IMR-90 (cell line): ENCODE measurements at regions not wholly inside any gene's neighbourhood (a gene's known extent, or its start where the extent isn't known, plus 50 kb on each side); places are given as distances from the start of the nearest gene placed in this dataset.

ENCODE experiments used
- ATAC-seq: fragments of 200-7000 bp; cut with Tn5 transposase; 2 replicates; pipeline ENCODE4 v1.9.1; 2020; ENCODE audit warnings: low read depth, mild to moderate bottlenecking, moderate library complexity
- BruUV-seq: library from RNA; stranded (reverse); fragments of 400-500 nt; replicated peaks from 2 replicates; lab custom pipeline; 2021; lab: Mats Ljungman, UMichigan
- CTCF ChIA-PET: fragments of 300-600 bp; formaldehyde crosslinking; extraction: SDS; loops from one replicate; lab custom pipeline; 2021; ENCODE audit warnings: antibody characterized with exemption; lab: Yijun Ruan, JAX
- POLR2A ChIA-PET: fragments of 300-600 bp; sonication (Branson Sonifier 250); formaldehyde crosslinking; loops from one replicate; lab custom pipeline; 2022; ENCODE audit warnings: antibody characterized with exemption; ENCODE audit not compliant: unreplicated experiment; lab: Charles Lee
- DNase-seq: peaks from one replicate; pipeline ENCODE4 v3.0.0; 2013
- H2AFZ ChIP-seq: replicated peaks from 2 replicates; pipeline ENCODE3; 2013; ENCODE audit warnings: low read length, mild to moderate bottlenecking; ENCODE audit not compliant: poor library complexity
- H2AK5ac ChIP-seq: 2 replicates; pipeline ENCODE4 v1.6.1; 2013; ENCODE audit warnings: low read depth, low read length, inconsistent platforms
- H2AK9ac ChIP-seq: replicated peaks from 2 replicates; pipeline ENCODE3; 2013; ENCODE audit warnings: mild to moderate bottlenecking, low read depth, low read length, moderate library complexity; ENCODE audit not compliant: poor library complexity
- H2BK120ac ChIP-seq: 2 replicates; pipeline ENCODE4 v1.6.1; 2013; ENCODE audit warnings: low read depth, low read length, inconsistent platforms
- H2BK15ac ChIP-seq: 3 replicates; pipeline ENCODE4 v1.6.1; 2013; ENCODE audit warnings: low read depth, low read length, inconsistent platforms
- H2BK20ac ChIP-seq: 2 replicates; pipeline ENCODE4 v1.6.1; 2013; ENCODE audit warnings: low read depth, mild to moderate bottlenecking, inconsistent platforms, low read length, moderate library complexity
- H2BK5ac ChIP-seq: 2 replicates; pipeline ENCODE4 v1.6.1; 2013; ENCODE audit warnings: mild to moderate bottlenecking, low read depth, low read length, inconsistent platforms; ENCODE audit not compliant: poor library complexity, severe bottlenecking
- H3K14ac ChIP-seq: replicated peaks from 2 replicates; pipeline ENCODE4 v1.6.1; 2013; ENCODE audit warnings: low read depth, low read length, inconsistent platforms
- H3K18ac ChIP-seq: 2 replicates; pipeline ENCODE4 v1.6.1; 2013; ENCODE audit warnings: low read depth, low read length, control low read depth
- H3K23ac ChIP-seq: 2 replicates; pipeline ENCODE4 v1.6.1; 2013; ENCODE audit warnings: low read depth, low read length, inconsistent platforms
- H3K27ac ChIP-seq: 2 replicates; pipeline ENCODE4 v1.5.1; 2013; ENCODE audit warnings: mild to moderate bottlenecking, control low read depth, low read length; ENCODE audit not compliant: insufficient read depth
- H3K27me3 ChIP-seq: 2 replicates; pipeline ENCODE4 v1.6.1; 2013; ENCODE audit warnings: low read length; ENCODE audit not compliant: control insufficient read depth, insufficient read depth
- H3K36me3 ChIP-seq: 2 replicates; pipeline ENCODE4 v1.6.1; 2013; ENCODE audit warnings: low read length, mixed read lengths; ENCODE audit not compliant: control insufficient read depth, insufficient read depth
- H3K4ac ChIP-seq: 2 replicates; pipeline ENCODE4 v1.6.1; 2013; ENCODE audit warnings: low read depth, low read length, inconsistent platforms
- H3K4me1 ChIP-seq: 2 replicates; pipeline ENCODE4 v1.6.1; 2013; ENCODE audit warnings: low read length, mixed read lengths; ENCODE audit not compliant: control insufficient read depth, insufficient read depth
- H3K4me2 ChIP-seq: 2 replicates; pipeline ENCODE4 v1.6.1; 2013; ENCODE audit warnings: low read depth, mild to moderate bottlenecking, control low read depth, low read length, moderate library complexity
- H3K4me3 ChIP-seq: 2 replicates; pipeline ENCODE4 v1.5.1; 2013; ENCODE audit warnings: low read depth, mild to moderate bottlenecking, control low read depth, low read length, moderate library complexity; ENCODE audit not compliant: insufficient read depth
- H3K56ac ChIP-seq: 2 replicates; pipeline ENCODE4 v1.6.1; 2013; ENCODE audit warnings: low read length, inconsistent platforms; ENCODE audit not compliant: insufficient read depth; ENCODE audit errors: extremely low read depth
- H3K79me1 ChIP-seq, 2 experiments: 2 replicates each; pipeline ENCODE4 v1.6.1; 2013; ENCODE audit warnings: low read length in 2 of 2, inconsistent platforms in 1 of 2, low read depth in 1 of 2
- H3K9ac ChIP-seq: 2 replicates; pipeline ENCODE4 v1.6.1; 2013; ENCODE audit warnings: low read depth, low read length, control low read depth
- H3K9me1 ChIP-seq: 2 replicates; pipeline ENCODE4 v1.6.1; 2013; ENCODE audit warnings: low read length, inconsistent platforms; ENCODE audit not compliant: insufficient read depth
- H3K9me3 ChIP-seq: 2 replicates; pipeline ENCODE4 v1.6.1; 2013; ENCODE audit warnings: low read length; ENCODE audit not compliant: control insufficient read depth, insufficient read depth
- H4K20me1 ChIP-seq: 2 replicates; pipeline ENCODE4 v1.6.1; 2013; ENCODE audit warnings: low read length, inconsistent platforms; ENCODE audit not compliant: insufficient read depth
- H4K5ac ChIP-seq: 2 replicates; pipeline ENCODE4 v1.6.1; 2013; ENCODE audit warnings: mild to moderate bottlenecking, low read depth, low read length, control low read depth
- H4K8ac ChIP-seq, 2 experiments: 2 replicates each; pipeline ENCODE4 v1.6.1; 2013; ENCODE audit warnings: low read depth in 2 of 2, low read length in 2 of 2, control low read depth in 1 of 2, inconsistent platforms in 1 of 2
- H4K91ac ChIP-seq: 2 replicates; pipeline ENCODE4 v1.6.1; 2013; ENCODE audit warnings: low read depth, low read length, inconsistent platforms; ENCODE audit not compliant: insufficient read depth
- BHLHE40 ChIP-seq: fragments of 150-350 bp; IDR thresholded peaks from 2 replicates; pipeline ENCODE4 v1.6.1; 2016; ENCODE audit warnings: mild to moderate bottlenecking, low read depth, low read length
- CEBPB ChIP-seq: IDR thresholded peaks from 2 replicates; pipeline ENCODE4 v1.6.1; 2012; ENCODE audit warnings: low read depth, low read length, improper control_type of control experiment
- CHD1 ChIP-seq: IDR thresholded peaks from 2 replicates; pipeline ENCODE4 v1.6.1; 2012; ENCODE audit warnings: low read depth, low read length, improper control_type of control experiment
- FOS ChIP-seq: fragments of 150-350 bp; IDR thresholded peaks from 2 replicates; pipeline ENCODE4 v1.6.1; 2016; ENCODE audit warnings: low read depth, low read length
- MAFK ChIP-seq: IDR thresholded peaks from 2 replicates; pipeline ENCODE4 v1.6.1; 2012; ENCODE audit warnings: low read depth, low read length, improper control_type of control experiment
- MAZ ChIP-seq: IDR thresholded peaks from 2 replicates; pipeline ENCODE4 v1.6.1; 2012; ENCODE audit warnings: low read depth, mild to moderate bottlenecking, low read length, improper control_type of control experiment, moderate library complexity, borderline replicate concordance
- MXI1 ChIP-seq: IDR thresholded peaks from 2 replicates; pipeline ENCODE4 v1.6.1; 2012; ENCODE audit warnings: low read depth, mild to moderate bottlenecking, low read length, moderate library complexity, borderline replicate concordance
- NFE2L2 ChIP-seq: fragments of 150-350 bp; IDR thresholded peaks from 2 replicates; pipeline ENCODE4 v1.6.1; 2016; ENCODE audit warnings: low read depth, mild to moderate bottlenecking, low read length
- POLR2A ChIP-seq: IDR thresholded peaks from 2 replicates; pipeline ENCODE4 v1.6.1; 2012; ENCODE audit warnings: mild to moderate bottlenecking, low read depth, low read length
- RAD21 ChIP-seq: IDR thresholded peaks from 2 replicates; pipeline ENCODE4 v1.6.1; 2012; ENCODE audit warnings: low read length, improper control_type of control experiment
- RCOR1 ChIP-seq: IDR thresholded peaks from 2 replicates; pipeline ENCODE4 v1.6.1; 2012; ENCODE audit warnings: mild to moderate bottlenecking, low read length, improper control_type of control experiment; ENCODE audit not compliant: insufficient replicate concordance
- RFX5 ChIP-seq: IDR thresholded peaks from 2 replicates; pipeline ENCODE4 v1.8.0; 2012; ENCODE audit warnings: low read depth, mild to moderate bottlenecking, low read length, moderate library complexity
- SMC3 ChIP-seq: fragments of 150-350 bp; IDR thresholded peaks from 2 replicates; pipeline ENCODE4 v1.6.1; 2016; ENCODE audit warnings: low read depth, mild to moderate bottlenecking, antibody characterized with exemption, low read length, moderate library complexity
- WGBS, 2 experiments: methylation state at CpG; one replicate each; pipeline versions ENCODE4 v1.1.5 to v1.1.7; 2013; ENCODE audit warnings: missing lambda C conversion rate in 2 of 2; ENCODE audit not compliant: insufficient read length in 1 of 2; ENCODE audit errors: extremely low coverage in 2 of 2; 5-methylcytosine and 5-hydroxymethylcytosine counted together
- dilution Hi-C: fragments of 300-500 bp; cut with HindIII; formaldehyde crosslinking; loops from one replicate; pipeline ENCODE4 v1.14.3; 2018; ENCODE audit warnings: low sequenced_read_pairs; ENCODE audit not compliant: unreplicated experiment
- in situ Hi-C: fragments of 300-500 bp; cut with MboI; formaldehyde crosslinking; loops from 3 replicates; pipeline ENCODE4 v1.14.3; 2019; ENCODE audit warnings: low sequenced_read_pairs, inconsistent platforms, mixed read lengths
- intact Hi-C: fragments of 100-400 bp; cut with micrococcal nuclease; formaldehyde crosslinking; loops from 2 replicates; pipeline ENCODE4 v1.10.0; 2022
- TF ChIP-seq, protein P1 (sequence below): fragments of 150-350 bp; IDR thresholded peaks from 2 replicates; pipeline ENCODE4 v1.6.1; 2017; ENCODE audit warnings: mild to moderate bottlenecking, antibody characterized with exemption, low read length, low read depth
- TF ChIP-seq, protein P2 (sequence below): conservative IDR thresholded peaks from 2 replicates; pipeline ENCODE4 v1.5.1; 2012; ENCODE audit warnings: mild to moderate bottlenecking, low read depth, low read length, improper control_type of control experiment
- TF ChIP-seq, protein P3 (sequence below): fragments of 150-350 bp; IDR thresholded peaks from 2 replicates; pipeline ENCODE4 v1.6.1; 2016; ENCODE audit warnings: low read depth, mild to moderate bottlenecking, low read length, moderate library complexity, borderline replicate concordance

- ChIA-PET POLR2A (no interaction called here), CTCF (no interaction called here)
- DNase-seq: no peak
- no peak overlapping the region for H3K56ac ChIP-seq
- no CpG with 5 or more reads among the region's 5 CpGs for WGBS, 2 experiments
- H3K79me1 ChIP-seq: no peaks in the 10 kb centered on the region
- H2BK120ac ChIP-seq: no peak overlapping the region
- no peak overlapping the region for H2AK9ac ChIP-seq
- no peak overlapping the region for H3K4me3 ChIP-seq
- no peak overlapping the region for H2BK20ac ChIP-seq
- dilution Hi-C loops: no loop called here
- H2AFZ ChIP-seq: no peak overlapping the region
- TF ChIP-seq CHD1 (no peak), MAFK (no peak), SMC3 (no peak), RCOR1 (no peak), POLR2A (no peak), MXI1 (no peak), CEBPB (no peak), MAZ (no peak), RFX5 (no peak), BHLHE40 (no peak), RAD21 (no peak), NFE2L2 (no peak), FOS (no peak)
- TF ChIP-seq, protein P1, sequence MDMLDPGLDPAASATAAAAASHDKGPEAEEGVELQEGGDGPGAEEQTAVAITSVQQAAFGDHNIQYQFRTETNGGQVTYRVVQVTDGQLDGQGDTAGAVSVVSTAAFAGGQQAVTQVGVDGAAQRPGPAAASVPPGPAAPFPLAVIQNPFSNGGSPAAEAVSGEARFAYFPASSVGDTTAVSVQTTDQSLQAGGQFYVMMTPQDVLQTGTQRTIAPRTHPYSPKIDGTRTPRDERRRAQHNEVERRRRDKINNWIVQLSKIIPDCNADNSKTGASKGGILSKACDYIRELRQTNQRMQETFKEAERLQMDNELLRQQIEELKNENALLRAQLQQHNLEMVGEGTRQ: no peak
- TF ChIP-seq, protein P2, sequence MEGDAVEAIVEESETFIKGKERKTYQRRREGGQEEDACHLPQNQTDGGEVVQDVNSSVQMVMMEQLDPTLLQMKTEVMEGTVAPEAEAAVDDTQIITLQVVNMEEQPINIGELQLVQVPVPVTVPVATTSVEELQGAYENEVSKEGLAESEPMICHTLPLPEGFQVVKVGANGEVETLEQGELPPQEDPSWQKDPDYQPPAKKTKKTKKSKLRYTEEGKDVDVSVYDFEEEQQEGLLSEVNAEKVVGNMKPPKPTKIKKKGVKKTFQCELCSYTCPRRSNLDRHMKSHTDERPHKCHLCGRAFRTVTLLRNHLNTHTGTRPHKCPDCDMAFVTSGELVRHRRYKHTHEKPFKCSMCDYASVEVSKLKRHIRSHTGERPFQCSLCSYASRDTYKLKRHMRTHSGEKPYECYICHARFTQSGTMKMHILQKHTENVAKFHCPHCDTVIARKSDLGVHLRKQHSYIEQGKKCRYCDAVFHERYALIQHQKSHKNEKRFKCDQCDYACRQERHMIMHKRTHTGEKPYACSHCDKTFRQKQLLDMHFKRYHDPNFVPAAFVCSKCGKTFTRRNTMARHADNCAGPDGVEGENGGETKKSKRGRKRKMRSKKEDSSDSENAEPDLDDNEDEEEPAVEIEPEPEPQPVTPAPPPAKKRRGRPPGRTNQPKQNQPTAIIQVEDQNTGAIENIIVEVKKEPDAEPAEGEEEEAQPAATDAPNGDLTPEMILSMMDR: no peak
- TF ChIP-seq, protein P3, sequence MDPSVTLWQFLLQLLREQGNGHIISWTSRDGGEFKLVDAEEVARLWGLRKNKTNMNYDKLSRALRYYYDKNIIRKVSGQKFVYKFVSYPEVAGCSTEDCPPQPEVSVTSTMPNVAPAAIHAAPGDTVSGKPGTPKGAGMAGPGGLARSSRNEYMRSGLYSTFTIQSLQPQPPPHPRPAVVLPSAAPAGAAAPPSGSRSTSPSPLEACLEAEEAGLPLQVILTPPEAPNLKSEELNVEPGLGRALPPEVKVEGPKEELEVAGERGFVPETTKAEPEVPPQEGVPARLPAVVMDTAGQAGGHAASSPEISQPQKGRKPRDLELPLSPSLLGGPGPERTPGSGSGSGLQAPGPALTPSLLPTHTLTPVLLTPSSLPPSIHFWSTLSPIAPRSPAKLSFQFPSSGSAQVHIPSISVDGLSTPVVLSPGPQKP: no peak
- BruUV-seq: no TSS peak
- intact Hi-C loops: no loop called here
- H3K18ac ChIP-seq: no peak overlapping the region
- no peaks in the 10 kb centered on the region for H3K27me3 ChIP-seq
- no peak overlapping the region for H2AK5ac ChIP-seq
- no peak overlapping the region for H2BK5ac ChIP-seq
- no peak overlapping the region for H4K91ac ChIP-seq
- H3K9ac ChIP-seq: no peak overlapping the region
- no peaks in the 10 kb centered on the region for H3K36me3 ChIP-seq
- no peak overlapping the region for H3K23ac ChIP-seq
- H3K4ac ChIP-seq: no peak overlapping the region
- no peak overlapping the region for H2BK15ac ChIP-seq
- H3K9me3 ChIP-seq: no peaks in the 10 kb centered on the region
- H3K14ac ChIP-seq: no peak overlapping the region
- H3K4me2 ChIP-seq: no peak overlapping the region
- H3K27ac ChIP-seq: no peak overlapping the region
- H3K4me1 ChIP-seq: no peaks in the 10 kb centered on the region
- no peaks in the 10 kb centered on the region for H3K9me1 ChIP-seq
- no peak overlapping the region for H4K8ac ChIP-seq
- H4K5ac ChIP-seq: no peak overlapping the region
- no peaks in the 10 kb centered on the region for H4K20me1 ChIP-seq
- no peak for ATAC-seq
- in situ Hi-C loops: no loop called here
Measured at GRCh38 chrX:82589410-82589809, 918.7 kb upstream of the POU3F4 start.
